ENCODE measurements at regions not wholly inside any gene's neighbourhood (a gene's known extent, or its start where the extent isn't known, plus 50 kb on each side); places are given as distances from the start of the nearest gene placed in this dataset.
"Not testable (repeated sequence)": the region's sequence is repeated elsewhere in the genome, so short reads cannot be mapped to it uniquely, and the experiment has no call there.

- H3K4me1 ChIP-seq: no peaks in the 10 kb centered on the region
- no peak overlapping the region for H3K27ac ChIP-seq
- H3K27me3 ChIP-seq: no peaks in the 10 kb centered on the region
- DNase-seq (ENCODE audit: low spot score in 2 of 2): no peak
- H3K4me3 ChIP-seq: no peak overlapping the region
- intact Hi-C loops (cut with DNase I; ENCODE audit: low total_unique reads): no loop called here
- TF ChIP-seq POLR2A (IDR thresholded peaks at IDR 0.05) (no peak), POLR2AphosphoS5 (IDR thresholded peaks at IDR 0.05) (no peak), CTCF (IDR thresholded peaks at IDR 0.05) (no peak)
- H3K36me3 ChIP-seq: no peaks in the 10 kb centered on the region
- H3K9me3 ChIP-seq: peaks cover 4 to 7% of the 10 kb centered on the region in 2 donors
Observed at GRCh38 chr7:121500360-121501058, 104.4 kb upstream of the FAM3C start.

- no peaks in the 10 kb centered on the region for H3K27me3 ChIP-seq
- no peak overlapping the region for H3K4me3 ChIP-seq
- intact Hi-C loops (cut with DNase I; ENCODE audit: low total_unique reads): no loop called here
- no peak for DNase-seq (ENCODE audit: low spot score in 2 of 2)
- no peaks in the 10 kb centered on the region for H3K9me3 ChIP-seq
- no peaks in the 10 kb centered on the region for H3K36me3 ChIP-seq
- TF ChIP-seq POLR2A (IDR thresholded peaks at IDR 0.05): no peak
- no peak for TF ChIP-seq CTCF (IDR thresholded peaks at IDR 0.05)
- TF ChIP-seq POLR2AphosphoS5 (IDR thresholded peaks at IDR 0.05): no peak
- no peak overlapping the region for H3K27ac ChIP-seq
- H3K4me1 ChIP-seq: no peaks in the 10 kb centered on the region
Observed at GRCh38 chr7:121499624-121500023, 103.5 kb upstream of the FAM3C start.

- H3K27ac ChIP-seq: no peak overlapping the region
- no peaks in the 10 kb centered on the region for H3K36me3 ChIP-seq
- H3K4me1 ChIP-seq: no peaks in the 10 kb centered on the region
- no peaks in the 10 kb centered on the region for H3K9me3 ChIP-seq
- DNase-seq (ENCODE audit: low spot score in 2 of 2): no peak
- no peak overlapping the region for H3K4me3 ChIP-seq
- no peaks in the 10 kb centered on the region for H3K27me3 ChIP-seq
- intact Hi-C loops (cut with DNase I; ENCODE audit: low total_unique reads): no loop called here
- TF ChIP-seq POLR2AphosphoS5 (IDR thresholded peaks at IDR 0.05) (no peak), POLR2A (IDR thresholded peaks at IDR 0.05) (no peak), CTCF (IDR thresholded peaks at IDR 0.05) (no peak)
Observed at GRCh38 chr7:121498816-121499215, 102.7 kb upstream of the FAM3C start.

GRCh38 chr7:121497545-121497944 lies 101.4 kb upstream of the FAM3C start:
- intact Hi-C loops (cut with DNase I; ENCODE audit: low total_unique reads); DNase-seq (ENCODE audit: low spot score in 2 of 2); H3K4me1 ChIP-seq: not testable (repeated sequence)

GRCh38 chr7:121494516-121494915 lies 98.4 kb upstream of the FAM3C start:
- Histone ChIP-seq H3K4me3 (no peak overlapping the region), H3K4me1 (no peaks in the 10 kb centered on the region), H3K27ac (no peak overlapping the region), H3K27me3 (no peaks in the 10 kb centered on the region), H3K9me3 (no peaks in the 10 kb centered on the region), H3K36me3 (no peaks in the 10 kb centered on the region)
- TF ChIP-seq CTCF (IDR thresholded peaks at IDR 0.05): no peak
- no peak for TF ChIP-seq POLR2AphosphoS5 (IDR thresholded peaks at IDR 0.05)
- TF ChIP-seq POLR2A (IDR thresholded peaks at IDR 0.05): no peak
- DNase-seq (ENCODE audit: low spot score in 2 of 2): no peak
- intact Hi-C loops (cut with DNase I; ENCODE audit: low total_unique reads): no loop called here

More at GRCh38 chr7:121497545-121497944, 101.4 kb upstream of the FAM3C start:
- not testable (repeated sequence) for H3K9me3 ChIP-seq, H3K4me3 ChIP-seq, H3K36me3 ChIP-seq, H3K27me3 ChIP-seq, H3K27ac ChIP-seq

Measured in breast epithelium (tissue), 4 donors.